ENCODE measurements at regions not wholly inside any gene's neighbourhood (a gene's known extent, or its start where the extent isn't known, plus 50 kb on each side); places are given as distances from the start of the nearest gene placed in this dataset.
"Not testable (repeated sequence)": the region's sequence is repeated elsewhere in the genome, so short reads cannot be mapped to it uniquely, and the experiment has no call there.

DNA sequence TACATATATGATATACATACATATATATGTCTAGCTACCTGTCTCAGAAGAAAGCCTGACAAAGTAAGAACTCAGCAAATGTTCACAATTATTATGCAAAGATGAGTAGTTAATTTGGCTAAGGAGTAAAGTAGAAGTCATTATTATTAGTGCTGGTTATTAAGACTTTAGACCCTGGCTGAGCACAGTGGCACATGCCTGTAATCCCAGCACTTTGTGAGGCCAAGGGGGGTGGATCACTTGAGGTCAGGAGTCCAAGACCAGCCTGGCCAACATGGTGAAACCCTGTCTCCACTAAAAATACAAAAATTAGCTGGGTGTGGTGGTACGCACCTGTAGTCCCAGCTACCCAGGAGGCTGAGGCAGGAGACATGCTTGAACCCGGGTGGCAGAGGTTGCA is 71.8 kb upstream of the MELK start:
- TF ChIP-seq, protein P1, sequence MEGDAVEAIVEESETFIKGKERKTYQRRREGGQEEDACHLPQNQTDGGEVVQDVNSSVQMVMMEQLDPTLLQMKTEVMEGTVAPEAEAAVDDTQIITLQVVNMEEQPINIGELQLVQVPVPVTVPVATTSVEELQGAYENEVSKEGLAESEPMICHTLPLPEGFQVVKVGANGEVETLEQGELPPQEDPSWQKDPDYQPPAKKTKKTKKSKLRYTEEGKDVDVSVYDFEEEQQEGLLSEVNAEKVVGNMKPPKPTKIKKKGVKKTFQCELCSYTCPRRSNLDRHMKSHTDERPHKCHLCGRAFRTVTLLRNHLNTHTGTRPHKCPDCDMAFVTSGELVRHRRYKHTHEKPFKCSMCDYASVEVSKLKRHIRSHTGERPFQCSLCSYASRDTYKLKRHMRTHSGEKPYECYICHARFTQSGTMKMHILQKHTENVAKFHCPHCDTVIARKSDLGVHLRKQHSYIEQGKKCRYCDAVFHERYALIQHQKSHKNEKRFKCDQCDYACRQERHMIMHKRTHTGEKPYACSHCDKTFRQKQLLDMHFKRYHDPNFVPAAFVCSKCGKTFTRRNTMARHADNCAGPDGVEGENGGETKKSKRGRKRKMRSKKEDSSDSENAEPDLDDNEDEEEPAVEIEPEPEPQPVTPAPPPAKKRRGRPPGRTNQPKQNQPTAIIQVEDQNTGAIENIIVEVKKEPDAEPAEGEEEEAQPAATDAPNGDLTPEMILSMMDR (conservative IDR thresholded peaks at IDR 0.05; ENCODE audit: low read length) = not testable (repeated sequence)
- TF ChIP-seq EZH2phosphoT487 (IDR thresholded peaks at IDR 0.05; ENCODE audit: borderline replicate concordance) = not testable (repeated sequence)
